HCT116 (cell line): ENCODE measurements at regions not wholly inside any gene's neighbourhood (a gene's known extent, or its start where the extent isn't known, plus 50 kb on each side); places are given as distances from the start of the nearest gene placed in this dataset.
A peak's percentile ranks its signal among the peaks of the same experiment; 100 is the strongest.

Experiments used
- ATAC-seq: fragments of 200-7000 bp; cut with Tn5 transposase; 2 replicates; pipeline ENCODE4 v1.9.1; 2020; ENCODE audit warnings: mild to moderate bottlenecking, moderate library complexity
- BruUV-seq: library from RNA; stranded (reverse); fragments of 400-500 nt; replicated peaks from 2 replicates; lab custom pipeline; 2021; lab: Mats Ljungman, UMichigan
- CTCF ChIA-PET: fragments of 300-600 bp; sonication (Branson Sonifier 250); formaldehyde crosslinking; loops from one replicate; lab custom pipeline; 2021; ENCODE audit warnings: antibody characterized with exemption; lab: Charles Lee
- POLR2A ChIA-PET: fragments of 300-600, 350-600 bp; sonication (Branson Sonifier 250); formaldehyde crosslinking; loops from one replicate; lab custom pipeline; 2021; ENCODE audit warnings: antibody characterized with exemption; lab: Charles Lee
- RAD21 ChIA-PET, 2 experiments: fragments of 300-600 bp; sonication (Branson Sonifier 250); formaldehyde crosslinking; loops; one replicate each; lab custom pipeline; 2023; ENCODE audit warnings: low total read pairs in 2 of 2; ENCODE audit not compliant: uncharacterized antibody in 2 of 2, unreplicated experiment in 2 of 2, low non-redundant PET in 1 of 2; lab: Charles Lee
- DNase-seq: peaks from one replicate; pipeline ENCODE4 v3.0.0-alpha.2; 2010; ENCODE audit warnings: low read depth, low spot score
- H2AFZ ChIP-seq: fragments of 200-600 bp; shearing (Covaris generic), sonication (generic); 2 replicates; pipeline ENCODE4 v1.6.1; 2017; ENCODE audit warnings: low read depth, mixed run types, mixed read lengths, antibody characterized with exemption, low read length; ENCODE audit not compliant: poor library complexity, severe bottlenecking
- H3K27ac ChIP-seq: 2 replicates; pipeline ENCODE4 v1.5.1; 2012; ENCODE audit warnings: low read depth, low read length
- H3K27me3 ChIP-seq: fragments of 200-600 bp; sonication (generic); 2 replicates; pipeline ENCODE4 v1.6.1; 2016; ENCODE audit warnings: mixed run types, low read length, mixed read lengths; ENCODE audit not compliant: insufficient read depth
- H3K36me3 ChIP-seq, 2 experiments: fragments of 200-500 bp in 1 of 2; fragments of 200-600 bp in 1 of 2; sonication (Bioruptor generic) in 1 of 2; sonication (generic) in 1 of 2; 2 replicates each; pipeline versions ENCODE4 v1.5.1 to v1.6.1; 2014 to 2016; ENCODE audit warnings: low read length in 2 of 2, inconsistent platforms in 1 of 2, mixed read lengths in 1 of 2, mixed run types in 1 of 2; ENCODE audit not compliant: insufficient read depth in 2 of 2, control insufficient read depth in 1 of 2
- H3K4me1 ChIP-seq, 2 experiments: fragments of 200-600 bp in 1 of 2; sonication (generic) in 1 of 2; 2 replicates each; pipeline versions ENCODE4 v1.5.1 to v1.6.1; 2012 to 2017; ENCODE audit warnings: low read length in 2 of 2, inconsistent platforms in 1 of 2, mild to moderate bottlenecking in 1 of 2, mixed read lengths in 1 of 2, mixed run types in 1 of 2, moderate library complexity in 1 of 2; ENCODE audit not compliant: insufficient read depth in 2 of 2, control insufficient read depth in 1 of 2
- H3K4me2 ChIP-seq: fragments of 200-600 bp; sonication (generic); 2 replicates; pipeline ENCODE4 v1.6.1; 2017; ENCODE audit warnings: mixed run types, low read length, mixed read lengths
- H3K4me3 ChIP-seq, 2 experiments: fragments of 200-600 bp in 1 of 2; sonication (generic) in 1 of 2; replicated peaks in 1 of 2; 2 replicates each; pipeline ENCODE4 v1.5.1; 2011 to 2016; ENCODE audit warnings: low read length in 2 of 2, control low read depth in 1 of 2, low read depth in 1 of 2, mild to moderate bottlenecking in 1 of 2, mixed read lengths in 1 of 2, mixed run types in 1 of 2
- H3K79me2 ChIP-seq: fragments of 200-600 bp; sonication (generic); 2 replicates; pipeline ENCODE4 v1.6.1; 2017; ENCODE audit warnings: mild to moderate bottlenecking, mixed run types, low read length, moderate library complexity, mixed read lengths; ENCODE audit not compliant: insufficient read depth
- H3K9ac ChIP-seq: fragments of 200-600 bp; sonication (generic); 2 replicates; pipeline ENCODE4 v1.6.1; 2016; ENCODE audit warnings: low read length, mixed read lengths
- H3K9me2 ChIP-seq: fragments of 200-600 bp; sonication (generic), shearing (Covaris generic); 2 replicates; pipeline ENCODE4 v1.6.1; 2017; ENCODE audit warnings: mixed run types, mild to moderate bottlenecking, moderate library complexity; ENCODE audit not compliant: insufficient read depth
- H3K9me3 ChIP-seq, 2 experiments: fragments of 200-500 bp in 1 of 2; fragments of 200-600 bp in 1 of 2; sonication (Bioruptor generic) in 1 of 2; sonication (generic) in 1 of 2; 2 replicates each; pipeline ENCODE4 v1.6.1; 2014 to 2017; ENCODE audit warnings: low read length in 2 of 2, mixed read lengths in 2 of 2, inconsistent platforms in 1 of 2, low read depth in 1 of 2, mild to moderate bottlenecking in 1 of 2, mixed run types in 1 of 2, moderate library complexity in 1 of 2; ENCODE audit not compliant: control insufficient read depth in 1 of 2, insufficient read depth in 1 of 2
- H4K20me1 ChIP-seq: fragments of 200-600 bp; sonication (generic), shearing (Covaris generic); 2 replicates; pipeline ENCODE4 v1.6.1; 2017; ENCODE audit warnings: mixed run types, mild to moderate bottlenecking, moderate library complexity; ENCODE audit not compliant: insufficient read depth
- CBX3 ChIP-seq: IDR thresholded peaks from 2 replicates; pipeline ENCODE4 v1.6.1; 2012; ENCODE audit warnings: low read depth
- CTCF ChIP-seq, 3 experiments: fragments of 200-600 bp in 1 of 3; sonication (generic) in 1 of 3; IDR thresholded peaks in 2 of 3; conservative IDR thresholded peaks in 1 of 3; 2 replicates each; pipeline ENCODE4 v1.5.1; 2012 to 2017; ENCODE audit warnings: low read depth in 2 of 3, low read length in 2 of 3, antibody characterized with exemption in 1 of 3, borderline replicate concordance in 1 of 3, control low read depth in 1 of 3, mild to moderate bottlenecking in 1 of 3, mixed read lengths in 1 of 3, mixed run types in 1 of 3, moderate library complexity in 1 of 3; ENCODE audit not compliant: insufficient read depth in 1 of 3
- ELF1 ChIP-seq: IDR thresholded peaks from 2 replicates; pipeline ENCODE4 v1.6.1; 2012; ENCODE audit warnings: low read depth, borderline replicate concordance
- EZH2 ChIP-seq: fragments of 200-600 bp; sonication (generic); IDR thresholded peaks from 2 replicates; pipeline ENCODE4 v1.6.1; 2017; ENCODE audit warnings: antibody characterized with exemption, mixed run types
- EZH2phosphoT487 ChIP-seq: fragments of 200-600 bp; IDR thresholded peaks from 2 replicates; pipeline ENCODE4 v1.6.1; 2018; ENCODE audit warnings: antibody characterized with exemption, borderline replicate concordance
- FOSL1 ChIP-seq: IDR thresholded peaks from 2 replicates; pipeline ENCODE4 v1.6.1; 2012; ENCODE audit warnings: low read depth
- JUND ChIP-seq: IDR thresholded peaks from 2 replicates; pipeline ENCODE4 v1.6.1; 2012
- MAX ChIP-seq: IDR thresholded peaks from 2 replicates; pipeline ENCODE4 v1.6.1; 2012
- POLR2A ChIP-seq: IDR thresholded peaks from 2 replicates; pipeline ENCODE4 v1.7.0; 2011; ENCODE audit warnings: borderline replicate concordance; ENCODE audit not compliant: insufficient read depth, insufficient read length; ENCODE audit errors: extremely low read depth
- POLR2AphosphoS5 ChIP-seq: IDR thresholded peaks from 2 replicates; pipeline ENCODE4 v1.6.1; 2011; ENCODE audit warnings: mild to moderate bottlenecking, low read depth, low read length, moderate library complexity
- RAD21 ChIP-seq: IDR thresholded peaks from 2 replicates; pipeline ENCODE4 v1.6.1; 2012; ENCODE audit warnings: low read depth, mild to moderate bottlenecking
- SRF ChIP-seq: IDR thresholded peaks from 2 replicates; pipeline ENCODE4 v1.6.1; 2012; ENCODE audit warnings: low read depth
- TCF7L2 ChIP-seq: IDR thresholded peaks from 2 replicates; pipeline ENCODE4 v1.7.0; 2011; ENCODE audit warnings: borderline replicate concordance, inconsistent platforms; ENCODE audit not compliant: insufficient read depth, insufficient read length; ENCODE audit errors: extremely low read depth
- YY1 ChIP-seq: IDR thresholded peaks from 2 replicates; pipeline ENCODE4 v1.6.1; 2011; ENCODE audit warnings: low read length, low read depth, moderate library complexity, mild to moderate bottlenecking; ENCODE audit not compliant: insufficient replicate concordance; ENCODE audit errors: extremely low read depth
- ZBTB33 ChIP-seq: IDR thresholded peaks from 2 replicates; pipeline ENCODE4 v1.6.1; 2011; ENCODE audit warnings: mild to moderate bottlenecking, low read length, moderate library complexity; ENCODE audit not compliant: insufficient replicate concordance; ENCODE audit errors: extremely low read depth
- ZFX ChIP-seq: fragments of 450-650 bp; IDR thresholded peaks from 2 replicates; pipeline ENCODE4 v1.6.1; 2017
- intact Hi-C: fragments of 100-400 bp; cut with micrococcal nuclease; formaldehyde crosslinking; loops from 2 replicates; pipeline ENCODE4 v1.10.0; 2022
- TF ChIP-seq, protein P1 (sequence below): IDR thresholded peaks from 2 replicates; pipeline ENCODE4 v1.6.1; 2012

DNA sequence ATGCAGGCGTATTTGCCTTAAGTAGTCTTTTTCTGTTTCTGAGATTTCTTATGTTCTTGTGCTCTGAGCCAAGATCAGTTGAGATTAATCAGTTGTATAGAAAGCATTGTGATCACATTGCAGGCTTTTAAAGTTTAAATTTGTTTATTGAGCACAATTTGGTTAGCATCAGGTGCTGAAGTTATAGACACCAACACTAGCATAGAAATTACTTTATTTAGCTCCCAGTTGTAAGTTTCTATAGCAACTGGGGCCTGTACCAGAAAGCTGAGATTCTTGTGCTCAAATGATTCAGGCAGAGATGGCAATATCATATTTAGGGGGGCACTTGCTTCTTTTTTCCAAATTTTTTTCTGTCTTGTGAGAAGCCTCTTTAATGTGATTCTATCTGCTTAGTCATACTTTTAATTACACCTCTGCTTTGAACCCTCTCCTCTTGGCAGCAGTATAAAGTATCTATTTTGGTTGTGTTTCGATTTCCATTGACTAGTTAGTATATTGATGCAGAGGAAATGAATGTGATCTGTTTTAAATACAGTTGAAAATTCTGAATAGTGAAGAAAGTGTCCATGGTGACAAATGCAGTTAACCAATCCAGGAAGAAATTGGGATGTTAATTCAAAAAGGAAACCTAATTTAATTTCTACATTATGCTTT lies 241.7 kb upstream of the GBE1 start:
- peaks cover 37% of the 10 kb centered on the region for H3K79me2 ChIP-seq
- intact Hi-C loops = no loop called here
- no peak overlapping the region for H3K4me3 ChIP-seq
- peak overlapping the region; percentile 22; the same call in 1 of the 2 replicates for H3K4me2 ChIP-seq
- no peak overlapping the region for H2AFZ ChIP-seq
- RAD21 ChIA-PET = no interaction called here
- H3K9me2 ChIP-seq = no peaks in the 10 kb centered on the region
- ATAC-seq = no peak
- no peak overlapping the region for H3K27ac ChIP-seq
- H3K27me3 ChIP-seq = no peaks in the 10 kb centered on the region
- no peak for TF ChIP-seq FOSL1
- no peak for TF ChIP-seq CTCF (IDR thresholded peaks at IDR 0.05 in 2 of 3, conservative IDR thresholded peaks at IDR 0.05 in 1 of 3; ENCODE audit: borderline replicate concordance in 1 of 3, insufficient read depth in 1 of 3, low read depth in 2 of 3, low read length in 2 of 3)
- TF ChIP-seq TCF7L2 = peak; percentile 46
- TF ChIP-seq MAX = no peak
- no peak for TF ChIP-seq SRF
- TF ChIP-seq, all 23 proteins: peak for 1
- ChIA-PET POLR2A (no interaction called here), CTCF (no interaction called here)
- Histone ChIP-seq H3K4me1 (peaks cover 16 to 22% of the 10 kb centered on the region in 2 experiments), H3K36me3 (no peaks in the 10 kb centered on the region), H3K9me3 (peaks cover 4 to 6% of the 10 kb centered on the region in 2 experiments; a peak in 2 of 4 replicates), H4K20me1 (no peaks in the 10 kb centered on the region), H3K9ac (no peak overlapping the region)
- BruUV-seq = no TSS peak
- DNase-seq = no peak

- Histone ChIP-seq H3K4me2 (peak overlapping the region; percentile 22; the same call in 1 of the 2 replicates), H3K9me2 (no peaks in the 10 kb centered on the region), H3K4me1 (peaks cover 16 to 22% of the 10 kb centered on the region in 2 experiments), H3K79me2 (peaks cover 36% of the 10 kb centered on the region), H3K9me3 (peaks cover 4 to 6% of the 10 kb centered on the region in 2 experiments; a peak in 2 of 4 replicates), H3K9ac (no peak overlapping the region), H3K36me3 (no peaks in the 10 kb centered on the region), H4K20me1 (no peaks in the 10 kb centered on the region), H2AFZ (no peak overlapping the region), H3K4me3 (no peak overlapping the region), H3K27me3 (no peaks in the 10 kb centered on the region), H3K27ac (no peak overlapping the region)
- BruUV-seq = no TSS peak
- DNase-seq = no peak
- ChIA-PET CTCF (no interaction called here), RAD21 (no interaction called here), POLR2A (no interaction called here)
- no peak for ATAC-seq
- intact Hi-C loops = no loop called here
- no peak for TF ChIP-seq ZBTB33
- TF ChIP-seq RAD21 = no peak
- TF ChIP-seq ZFX = no peak
- no peak for TF ChIP-seq JUND
- no peak for TF ChIP-seq EZH2
- no peak for TF ChIP-seq YY1
- TF ChIP-seq CBX3 = no peak
- no peak for TF ChIP-seq POLR2A
- TF ChIP-seq ELF1 = no peak
- TF ChIP-seq, protein P1, sequence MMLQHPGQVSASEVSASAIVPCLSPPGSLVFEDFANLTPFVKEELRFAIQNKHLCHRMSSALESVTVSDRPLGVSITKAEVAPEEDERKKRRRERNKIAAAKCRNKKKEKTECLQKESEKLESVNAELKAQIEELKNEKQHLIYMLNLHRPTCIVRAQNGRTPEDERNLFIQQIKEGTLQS = no peak
- TF ChIP-seq EZH2phosphoT487 = no peak
- no peak for TF ChIP-seq MAX
- TF ChIP-seq POLR2AphosphoS5 = no peak
Observed at GRCh38 chr3:82002491-82002890, 241.0 kb upstream of the GBE1 start.
